ENCODE measurements at regions not wholly inside any gene's neighbourhood (a gene's known extent, or its start where the extent isn't known, plus 50 kb on each side); places are given as distances from the start of the nearest gene placed in this dataset.

DNA sequence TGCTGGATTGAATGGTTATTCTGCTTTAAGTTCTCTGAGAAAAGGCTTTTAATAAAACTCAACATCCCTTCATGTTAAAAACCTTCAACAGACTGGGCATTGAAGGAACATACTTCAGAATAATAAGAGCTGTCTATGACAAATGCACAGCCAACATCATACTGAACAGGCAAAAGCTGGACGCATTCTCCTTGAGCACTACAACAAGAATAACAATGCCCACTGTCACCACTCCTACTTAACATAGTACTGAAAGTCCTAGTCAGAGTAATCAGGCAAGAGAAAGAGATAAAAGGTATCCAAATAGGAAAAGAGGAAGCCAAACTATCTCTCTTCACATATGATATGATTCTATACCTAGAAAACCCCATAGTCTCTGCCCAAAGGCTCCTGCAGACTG, 641.4 kb downstream of the IRS1 start:
- TF ChIP-seq POLR2AphosphoS5 (IDR thresholded peaks at IDR 0.05; ENCODE audit: low read depth, low read length) (no peak), POLR2A (IDR thresholded peaks at IDR 0.05; ENCODE audit: low read depth, low read length) (no peak)
